Neural cell (in vitro differentiated cells): ENCODE measurements at regions not wholly inside any gene's neighbourhood (a gene's known extent, or its start where the extent isn't known, plus 50 kb on each side); places are given as distances from the start of the nearest gene placed in this dataset.

Experiments used
- H2AFZ ChIP-seq: fragments of 200-600, 300-800 bp; sonication (generic), shearing (Covaris generic); 2 replicates; pipeline ENCODE4 v1.6.0; 2014; ENCODE audit warnings: low read depth, mild to moderate bottlenecking, antibody characterized with exemption, low read length, moderate library complexity
- H3F3A ChIP-seq: fragments of 200-600 bp; shearing (Covaris generic); 2 replicates; pipeline ENCODE4 v1.6.1; 2016; ENCODE audit warnings: mild to moderate bottlenecking, moderate library complexity, mixed read lengths, antibody characterized with exemption, low read length; ENCODE audit not compliant: insufficient read depth, poor library complexity, severe bottlenecking
- H3K27ac ChIP-seq: fragments of 200-600, 300-800 bp; sonication (generic), shearing (Covaris generic); 2 replicates; pipeline ENCODE4 v1.5.1; 2014; ENCODE audit warnings: mild to moderate bottlenecking, low read length, moderate library complexity
- H3K27me3 ChIP-seq: fragments of 300-800, 200-600 bp; sonication (generic), shearing (Covaris generic); 2 replicates; pipeline ENCODE4 v1.6.0; 2014; ENCODE audit warnings: mild to moderate bottlenecking, low read depth, low read length, moderate library complexity; ENCODE audit not compliant: insufficient read depth
- H3K36me3 ChIP-seq: fragments of 300-800, 200-600 bp; sonication (generic), shearing (Covaris generic); 2 replicates; pipeline ENCODE4 v1.5.1; 2014; ENCODE audit warnings: mild to moderate bottlenecking, antibody characterized with exemption, low read length, moderate library complexity; ENCODE audit not compliant: insufficient read depth
- H3K4me2 ChIP-seq: fragments of 300-800, 200-600 bp; sonication (generic), shearing (Covaris generic); 2 replicates; pipeline ENCODE4 v1.6.0; 2014; ENCODE audit warnings: mild to moderate bottlenecking, low read length
- H3K4me3 ChIP-seq: fragments of 300-800, 200-600 bp; sonication (generic), shearing (Covaris generic); 2 replicates; pipeline ENCODE4 v1.5.1; 2014; ENCODE audit warnings: mild to moderate bottlenecking, low read length, moderate library complexity
- H3K79me2 ChIP-seq: fragments of 200-600 bp; shearing (Covaris generic); replicated peaks from 2 replicates; pipeline ENCODE4 v1.6.0; 2014; ENCODE audit warnings: mild to moderate bottlenecking, low read length, moderate library complexity; ENCODE audit not compliant: insufficient read depth
- H3K9ac ChIP-seq: fragments of 300-800, 200-600 bp; sonication (generic), shearing (Covaris generic); 2 replicates; pipeline ENCODE4 v1.6.1; 2016; ENCODE audit warnings: mild to moderate bottlenecking, low read length, mixed read lengths
- H3K9me2 ChIP-seq: fragments of 200-600 bp; shearing (Covaris generic); 2 replicates; pipeline ENCODE4 v1.6.1; 2016; ENCODE audit warnings: mild to moderate bottlenecking, low read length, mixed read lengths; ENCODE audit not compliant: insufficient read depth
- H3K9me3 ChIP-seq: fragments of 200-600, 300-800 bp; sonication (generic), shearing (Covaris generic); 2 replicates; pipeline ENCODE4 v1.6.1; 2016; ENCODE audit warnings: mild to moderate bottlenecking, mixed run types, low read length, moderate library complexity, mixed read lengths
- H4K20me1 ChIP-seq: fragments of 200-600 bp; shearing (Covaris generic); 2 replicates; pipeline ENCODE4 v1.6.1; 2016; ENCODE audit warnings: mild to moderate bottlenecking, mixed run types; ENCODE audit not compliant: insufficient read depth
- CTCF ChIP-seq: fragments of 450-650 bp; IDR thresholded peaks from 2 replicates; pipeline ENCODE4 v1.5.1; 2014; ENCODE audit warnings: antibody characterized with exemption, mild to moderate bottlenecking, moderate library complexity; ENCODE audit not compliant: poor library complexity, severe bottlenecking
- EP300 ChIP-seq: fragments of 450-650 bp; conservative IDR thresholded peaks from 2 replicates; pipeline ENCODE4 v1.6.1; 2014; ENCODE audit warnings: antibody characterized with exemption, mild to moderate bottlenecking, moderate library complexity; ENCODE audit not compliant: poor library complexity, severe bottlenecking
- EZH2 ChIP-seq: fragments of 200-600, 300-800 bp; shearing (Covaris generic), sonication (generic); IDR thresholded peaks from 2 replicates; pipeline ENCODE4 v1.6.1; 2014; ENCODE audit warnings: antibody characterized with exemption, low read length, borderline replicate concordance, mild to moderate bottlenecking; ENCODE audit not compliant: insufficient read depth, poor library complexity, severe bottlenecking
- MXI1 ChIP-seq: fragments of 450-650 bp; conservative IDR thresholded peaks from 2 replicates; pipeline ENCODE4 v1.6.1; 2014; ENCODE audit warnings: antibody characterized with exemption, mild to moderate bottlenecking; ENCODE audit not compliant: poor library complexity, severe bottlenecking
- POLR2AphosphoS5 ChIP-seq: IDR thresholded peaks from 2 replicates; pipeline ENCODE4 v1.6.1; 2012
- RAD21 ChIP-seq: fragments of 450-650 bp; conservative IDR thresholded peaks from 2 replicates; pipeline ENCODE4 v1.6.1; 2014; ENCODE audit warnings: antibody characterized with exemption, mild to moderate bottlenecking, moderate library complexity
- REST ChIP-seq: IDR thresholded peaks from 2 replicates; pipeline ENCODE4 v1.6.1; 2012; ENCODE audit warnings: borderline replicate concordance
- SMC3 ChIP-seq: fragments of 450-650 bp; conservative IDR thresholded peaks from 2 replicates; pipeline ENCODE4 v1.6.1; 2014; ENCODE audit warnings: antibody characterized with exemption, mild to moderate bottlenecking, moderate library complexity; ENCODE audit not compliant: poor library complexity
- TAF1 ChIP-seq: IDR thresholded peaks from 2 replicates; pipeline ENCODE4 v1.6.1; 2012; ENCODE audit warnings: low read depth

GRCh38 chr10:118462401-118462800, 120.3 kb upstream of the FAM204A start:
- no peak overlapping the region for H3K4me3 ChIP-seq
- no peaks in the 10 kb centered on the region for H3K79me2 ChIP-seq
- TF ChIP-seq MXI1 (no peak), REST (no peak), EZH2 (no peak), EP300 (no peak), POLR2AphosphoS5 (no peak), RAD21 (no peak)
- no peaks in the 10 kb centered on the region for H3K9me3 ChIP-seq
- no peak overlapping the region for H3K4me2 ChIP-seq
- no peak overlapping the region for H2AFZ ChIP-seq
- H3K36me3 ChIP-seq: no peaks in the 10 kb centered on the region
- H3K27ac ChIP-seq: no peak overlapping the region
- H3K9me2 ChIP-seq: no peaks in the 10 kb centered on the region
- H3K27me3 ChIP-seq: no peaks in the 10 kb centered on the region
- H3K9ac ChIP-seq: no peak overlapping the region
- H4K20me1 ChIP-seq: no peaks in the 10 kb centered on the region
- H3F3A ChIP-seq: no peaks in the 10 kb centered on the region

DNA sequence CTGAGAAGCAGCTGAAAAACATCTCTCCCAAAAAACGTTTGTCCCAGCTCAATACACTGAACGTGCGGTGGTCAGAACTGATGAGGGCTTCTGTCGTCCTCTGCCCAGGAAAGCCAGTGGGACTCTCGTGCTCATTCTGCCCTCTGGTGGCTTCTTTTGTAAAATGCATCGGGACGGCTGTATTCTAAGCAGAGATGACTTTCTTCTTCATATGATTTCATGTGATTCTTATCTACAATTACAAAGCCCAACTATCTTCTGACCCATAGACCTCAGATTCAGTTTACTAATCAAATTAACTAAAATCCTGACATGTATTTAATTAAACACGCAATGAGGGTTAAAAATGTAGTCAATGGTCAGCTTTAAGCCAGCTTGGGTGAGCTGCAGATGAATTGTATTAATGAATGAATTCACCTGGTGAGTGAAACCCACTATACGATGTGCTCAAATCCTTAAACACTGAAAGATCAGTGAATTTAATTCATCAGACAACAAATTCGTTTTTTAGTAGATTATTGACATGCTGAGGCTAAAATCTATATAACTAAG, 117.6 kb upstream of the FAM204A start:
- Histone ChIP-seq H3K9me2 (no peaks in the 10 kb centered on the region), H3K9ac (no peak overlapping the region), H3K4me3 (no peak overlapping the region), H3K27me3 (no peaks in the 10 kb centered on the region), H3K27ac (no peak overlapping the region), H2AFZ (no peak overlapping the region), H3K9me3 (no peaks in the 10 kb centered on the region), H3K4me2 (no peak overlapping the region), H3F3A (no peaks in the 10 kb centered on the region), H3K36me3 (no peaks in the 10 kb centered on the region), H4K20me1 (no peaks in the 10 kb centered on the region), H3K79me2 (no peaks in the 10 kb centered on the region)
- TF ChIP-seq SMC3 (peak; percentile 95), REST (no peak), POLR2AphosphoS5 (no peak), EP300 (no peak), TAF1 (no peak), MXI1 (no peak), CTCF (peak; percentile 93), EZH2 (no peak), RAD21 (peak; percentile 93)
